Karpas-422 (cell line): ENCODE measurements at regions not wholly inside any gene's neighbourhood (a gene's known extent, or its start where the extent isn't known, plus 50 kb on each side); places are given as distances from the start of the nearest gene placed in this dataset.

Experiments used
- DNase-seq: peaks from one replicate; pipeline ENCODE4 v3.0.0-alpha.2; 2015
- H2AFZ ChIP-seq: fragments of 200-600 bp; sonication (generic); 2 replicates; pipeline ENCODE4 v1.6.1; 2014; ENCODE audit warnings: antibody characterized with exemption, low read length, mixed read lengths
- H3K27ac ChIP-seq: fragments of 200-600 bp; sonication (generic); 2 replicates; pipeline ENCODE4 v1.5.1; 2014; ENCODE audit warnings: mild to moderate bottlenecking, low read length, moderate library complexity
- H3K27me3 ChIP-seq: fragments of 200-600 bp; sonication (generic); 2 replicates; pipeline ENCODE4 v1.6.1; 2014; ENCODE audit warnings: low read length, mixed read lengths
- H3K36me3 ChIP-seq: fragments of 200-600 bp; sonication (generic); 2 replicates; pipeline ENCODE4 v1.6.1; 2014; ENCODE audit warnings: low read length, mixed read lengths; ENCODE audit not compliant: insufficient read depth
- H3K4me1 ChIP-seq: fragments of 200-600 bp; sonication (generic); 2 replicates; pipeline ENCODE4 v1.6.1; 2014; ENCODE audit warnings: mild to moderate bottlenecking, low read length, mixed read lengths
- H3K4me2 ChIP-seq: fragments of 200-600 bp; sonication (generic); 2 replicates; pipeline ENCODE4 v1.6.1; 2014; ENCODE audit warnings: low read length, low read depth, mild to moderate bottlenecking; ENCODE audit not compliant: poor library complexity, severe bottlenecking
- H3K4me3 ChIP-seq: fragments of 200-600 bp; sonication (generic); 2 replicates; pipeline ENCODE4 v1.5.1; 2014; ENCODE audit warnings: mild to moderate bottlenecking, antibody characterized with exemption, low read length, mixed read lengths
- H3K79me2 ChIP-seq: fragments of 200-600 bp; sonication (generic); 2 replicates; pipeline ENCODE4 v1.6.1; 2014; ENCODE audit warnings: mild to moderate bottlenecking, low read length, mixed read lengths
- H3K9ac ChIP-seq: fragments of 200-600 bp; sonication (generic); 2 replicates; pipeline ENCODE4 v1.6.0; 2014; ENCODE audit warnings: low read length
- H3K9me2 ChIP-seq: fragments of 200-600 bp; sonication (generic), shearing (Covaris generic); replicated peaks from 2 replicates; pipeline ENCODE4 v1.6.0; 2014; ENCODE audit warnings: mild to moderate bottlenecking, low read length, moderate library complexity; ENCODE audit not compliant: insufficient read depth
- H3K9me3 ChIP-seq: fragments of 300-700, 200-600 bp; sonication (generic); 2 replicates; pipeline ENCODE4 v1.6.1; 2014; ENCODE audit warnings: low read length, mixed read lengths
- H4K20me1 ChIP-seq: fragments of 200-600 bp; sonication (generic); 2 replicates; pipeline ENCODE4 v1.6.1; 2014; ENCODE audit warnings: mild to moderate bottlenecking, antibody characterized with exemption, low read length, low read depth; ENCODE audit not compliant: insufficient read depth

DNA sequence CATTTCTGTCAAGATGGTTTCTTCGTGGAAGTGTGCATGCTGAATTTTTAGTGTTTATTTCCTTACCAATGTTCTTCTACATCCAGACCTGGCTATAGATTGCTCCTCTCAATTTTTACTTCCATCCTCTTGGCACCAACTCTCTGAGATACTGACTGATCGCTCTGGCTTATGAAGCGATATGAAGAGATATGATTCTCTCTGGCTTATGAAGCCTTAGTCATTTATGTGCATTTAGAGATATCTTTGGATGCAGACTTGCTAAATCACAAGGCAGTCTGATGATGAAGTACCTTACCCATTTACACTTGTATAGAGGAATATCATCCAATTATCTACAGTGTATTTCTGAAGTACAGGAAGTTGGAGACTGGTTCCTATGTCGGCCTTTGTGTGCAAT is 295.4 kb upstream of the STXBP5 start:
- Histone ChIP-seq H4K20me1 (no peaks in the 10 kb centered on the region), H2AFZ (no peak overlapping the region), H3K4me2 (no peak overlapping the region), H3K9me3 (no peaks in the 10 kb centered on the region), H3K4me3 (no peak overlapping the region), H3K27ac (no peak overlapping the region), H3K27me3 (no peaks in the 10 kb centered on the region), H3K4me1 (no peaks in the 10 kb centered on the region), H3K9me2 (no peaks in the 10 kb centered on the region), H3K36me3 (no peaks in the 10 kb centered on the region), H3K79me2 (no peaks in the 10 kb centered on the region), H3K9ac (no peak overlapping the region)
- no peak for DNase-seq

DNA sequence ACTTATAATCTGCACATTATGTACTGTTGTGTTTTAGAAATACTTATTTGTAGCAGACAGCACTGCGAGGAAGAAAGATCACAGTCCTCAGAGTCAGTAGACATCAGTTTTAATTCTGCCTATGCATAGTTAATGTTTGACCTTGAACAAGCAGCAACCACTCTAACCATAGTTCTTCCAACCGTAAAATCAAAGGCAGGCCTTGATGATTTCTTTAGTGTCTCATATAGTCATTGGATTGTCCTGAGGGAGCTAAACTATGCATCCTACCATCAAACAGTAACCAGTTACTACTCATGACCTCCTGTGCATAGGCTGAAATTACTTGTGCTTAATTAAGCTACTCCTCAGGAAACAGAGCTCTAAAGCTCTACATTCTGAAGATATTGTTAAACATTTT is 294.8 kb upstream of the STXBP5 start:
- H3K9me3 ChIP-seq, result no peaks in the 10 kb centered on the region
- no peak overlapping the region for H3K4me3 ChIP-seq
- no peak for DNase-seq
- H3K36me3 ChIP-seq, result no peaks in the 10 kb centered on the region
- no peaks in the 10 kb centered on the region for H4K20me1 ChIP-seq
- H2AFZ ChIP-seq, result no peak overlapping the region
- H3K9me2 ChIP-seq, result no peaks in the 10 kb centered on the region
- H3K9ac ChIP-seq, result no peak overlapping the region
- no peak overlapping the region for H3K27ac ChIP-seq
- H3K4me1 ChIP-seq, result no peaks in the 10 kb centered on the region
- H3K79me2 ChIP-seq, result no peaks in the 10 kb centered on the region
- no peak overlapping the region for H3K4me2 ChIP-seq
- no peaks in the 10 kb centered on the region for H3K27me3 ChIP-seq

DNA sequence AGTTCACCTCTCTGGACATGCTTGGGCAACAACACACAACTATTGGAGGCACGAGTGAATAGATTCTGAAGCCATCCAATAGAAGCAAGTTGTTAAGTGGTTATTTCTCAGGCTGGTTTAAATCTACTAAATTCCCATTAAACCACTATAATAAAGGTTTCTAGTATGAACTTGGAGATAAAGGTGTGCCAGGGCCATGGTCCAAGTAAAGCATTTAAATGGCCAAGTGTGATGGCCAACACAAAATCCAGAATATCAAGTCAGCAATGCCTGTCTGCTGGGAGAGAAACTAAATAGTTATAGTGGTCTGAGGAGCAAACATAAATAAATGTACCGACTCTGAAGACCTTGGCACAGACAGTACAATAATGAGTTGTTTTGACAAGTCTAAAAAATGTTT is 294.3 kb upstream of the STXBP5 start:
- Histone ChIP-seq H2AFZ (no peak overlapping the region), H3K36me3 (no peaks in the 10 kb centered on the region), H3K9me2 (no peaks in the 10 kb centered on the region), H3K27me3 (no peaks in the 10 kb centered on the region), H3K9ac (no peak overlapping the region), H3K79me2 (no peaks in the 10 kb centered on the region), H3K4me2 (no peak overlapping the region), H3K27ac (no peak overlapping the region), H3K4me1 (no peaks in the 10 kb centered on the region), H3K9me3 (no peaks in the 10 kb centered on the region), H4K20me1 (no peaks in the 10 kb centered on the region), H3K4me3 (no peak overlapping the region)
- DNase-seq, result no peak

DNA sequence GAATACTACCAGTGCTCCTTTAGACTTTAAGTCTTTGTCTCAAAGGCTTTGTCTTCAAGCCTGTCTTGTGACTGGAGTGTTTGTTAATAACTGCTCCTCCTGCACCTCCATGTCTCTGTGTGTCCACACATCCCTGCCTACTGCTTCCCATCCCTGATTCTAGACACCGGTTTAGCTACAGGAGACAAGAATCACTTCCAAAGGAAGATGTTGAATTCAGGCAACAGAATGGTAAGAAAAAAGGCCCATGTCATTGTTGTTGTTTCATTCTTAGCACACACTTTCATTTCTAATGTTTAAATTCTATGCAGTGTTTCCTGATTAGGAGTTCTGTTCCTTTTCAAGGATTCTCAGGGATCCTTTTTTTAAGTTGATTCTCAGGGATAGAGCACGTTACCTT is 293.6 kb upstream of the STXBP5 start:
- Histone ChIP-seq H3K9me2 (no peaks in the 10 kb centered on the region), H3K4me3 (no peak overlapping the region), H4K20me1 (no peaks in the 10 kb centered on the region), H3K79me2 (no peaks in the 10 kb centered on the region), H3K27ac (no peak overlapping the region), H3K4me2 (no peak overlapping the region), H3K4me1 (no peaks in the 10 kb centered on the region), H3K36me3 (no peaks in the 10 kb centered on the region), H3K9ac (no peak overlapping the region), H3K27me3 (no peaks in the 10 kb centered on the region), H2AFZ (no peak overlapping the region), H3K9me3 (no peaks in the 10 kb centered on the region)
- no peak for DNase-seq

DNA sequence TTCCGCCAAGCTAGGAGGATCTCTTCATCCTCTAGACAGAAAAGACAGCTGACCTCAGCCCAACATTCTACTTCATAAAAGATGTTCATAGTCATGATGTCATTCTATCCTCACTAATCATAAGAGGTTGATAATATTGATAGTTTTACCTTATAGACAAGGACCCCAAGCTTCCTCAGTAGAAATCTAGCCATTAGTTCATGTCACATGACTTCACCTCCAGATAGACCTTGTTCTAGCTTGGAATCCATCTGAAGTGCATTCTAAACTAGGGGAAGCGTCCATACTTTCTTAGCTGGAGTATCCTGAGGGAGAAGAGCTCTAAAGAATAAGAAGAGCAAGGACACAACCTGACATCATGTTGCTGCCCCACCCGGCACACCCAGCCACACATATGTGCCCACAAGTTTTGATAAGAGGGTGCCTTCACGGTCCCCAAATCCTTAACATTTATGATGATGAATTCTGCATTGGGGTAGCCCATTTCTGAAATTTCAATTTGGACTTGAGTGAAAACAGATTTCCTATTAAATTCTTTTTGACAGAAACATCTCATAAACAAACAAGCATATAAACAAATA is 292.5 kb upstream of the STXBP5 start:
- no peaks in the 10 kb centered on the region for H3K79me2 ChIP-seq
- H4K20me1 ChIP-seq, result no peaks in the 10 kb centered on the region
- H3K9ac ChIP-seq, result no peak overlapping the region
- H3K36me3 ChIP-seq, result no peaks in the 10 kb centered on the region
- no peak for DNase-seq
- H3K4me2 ChIP-seq, result no peak overlapping the region
- no peaks in the 10 kb centered on the region for H3K9me3 ChIP-seq
- H2AFZ ChIP-seq, result no peak overlapping the region
- H3K9me2 ChIP-seq, result no peaks in the 10 kb centered on the region
- H3K27ac ChIP-seq, result no peak overlapping the region
- H3K4me1 ChIP-seq, result no peaks in the 10 kb centered on the region
- no peaks in the 10 kb centered on the region for H3K27me3 ChIP-seq
- no peak overlapping the region for H3K4me3 ChIP-seq

DNA sequence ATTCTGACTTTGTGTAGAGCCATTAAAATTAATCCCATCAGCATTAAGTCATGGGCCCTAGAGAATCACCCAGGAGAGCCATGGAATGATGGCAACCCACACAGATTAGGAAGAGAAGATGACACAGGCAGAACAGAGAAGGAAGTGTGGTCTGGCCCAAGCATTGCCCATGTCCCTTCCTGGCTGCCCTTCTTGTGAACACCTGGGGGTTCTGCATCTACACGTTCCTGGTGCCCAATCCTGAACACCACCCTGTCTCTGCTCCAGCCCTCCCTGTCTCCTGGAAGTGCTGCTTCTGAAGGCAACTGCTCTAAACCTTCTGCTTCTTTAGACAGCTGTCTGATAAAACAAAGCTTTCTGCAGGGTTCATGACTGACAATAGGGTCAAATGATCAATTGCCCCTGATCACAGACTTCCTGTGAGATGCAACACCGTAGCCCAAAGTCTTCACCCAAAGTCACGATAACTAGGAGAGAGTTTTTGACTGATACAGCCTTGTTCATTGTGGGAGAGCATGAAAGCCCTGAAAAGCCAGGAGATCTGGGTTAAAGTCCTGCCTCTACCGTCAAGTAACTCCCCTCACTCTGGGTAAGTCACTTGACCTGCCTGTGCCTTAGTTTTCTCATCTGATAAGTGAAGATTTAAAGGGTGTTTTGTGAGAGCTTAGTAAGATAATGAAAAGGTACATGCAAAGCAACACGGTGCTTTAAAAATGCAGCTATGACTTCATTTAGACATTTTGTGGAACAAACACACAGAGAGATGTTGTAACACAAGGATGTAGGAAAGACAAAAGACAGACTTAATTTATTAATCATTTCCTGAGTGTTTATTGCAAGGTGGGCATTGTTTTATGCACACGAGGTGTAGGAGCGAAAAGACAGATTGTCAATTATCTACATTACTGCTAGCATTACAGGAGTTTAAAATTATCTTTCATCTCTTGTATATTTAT is 291.2 kb upstream of the STXBP5 start:
- Histone ChIP-seq H3K79me2 (no peaks in the 10 kb centered on the region), H3K27me3 (no peaks in the 10 kb centered on the region), H4K20me1 (no peaks in the 10 kb centered on the region), H3K4me1 (no peaks in the 10 kb centered on the region), H3K4me3 (no peak overlapping the region), H2AFZ (no peak overlapping the region), H3K9ac (no peak overlapping the region), H3K9me3 (no peaks in the 10 kb centered on the region), H3K27ac (no peak overlapping the region), H3K4me2 (no peak overlapping the region), H3K9me2 (no peaks in the 10 kb centered on the region), H3K36me3 (no peaks in the 10 kb centered on the region)
- no peak for DNase-seq

DNA sequence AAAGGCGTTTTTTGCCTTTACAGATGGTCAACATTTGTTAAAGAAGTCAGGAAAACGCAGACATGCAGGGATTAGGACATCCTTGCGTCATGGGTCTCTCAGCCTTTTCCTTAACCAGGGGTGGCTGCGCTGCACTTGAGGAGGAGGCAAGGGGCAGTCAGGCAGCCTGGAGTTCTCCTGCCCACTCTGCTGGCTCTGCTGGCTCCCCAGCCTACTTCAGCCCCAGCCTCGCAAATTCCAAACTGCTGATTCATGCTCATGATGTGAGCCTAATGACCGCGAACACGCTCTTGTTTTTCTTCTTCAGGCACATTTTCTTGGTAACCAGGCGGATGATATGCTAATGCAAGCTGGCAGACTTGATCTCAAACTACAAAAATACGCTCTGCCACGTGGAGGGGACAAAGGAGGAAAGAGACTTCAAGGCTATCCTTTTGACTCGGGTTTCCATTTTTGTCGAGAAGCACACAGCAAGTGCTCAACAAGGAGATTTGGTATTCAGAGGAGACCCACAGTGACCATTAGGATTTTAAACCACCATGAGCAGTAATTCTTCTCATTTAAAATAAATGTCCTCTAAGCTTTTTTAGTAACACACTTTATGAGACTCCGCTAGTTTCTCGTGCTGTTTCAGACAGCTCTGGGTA is 290.3 kb upstream of the STXBP5 start:
- no peaks in the 10 kb centered on the region for H3K9me3 ChIP-seq
- H3K36me3 ChIP-seq, result no peaks in the 10 kb centered on the region
- no peak overlapping the region for H3K4me2 ChIP-seq
- H3K27ac ChIP-seq, result no peak overlapping the region
- no peaks in the 10 kb centered on the region for H3K27me3 ChIP-seq
- no peaks in the 10 kb centered on the region for H4K20me1 ChIP-seq
- no peaks in the 10 kb centered on the region for H3K79me2 ChIP-seq
- no peak overlapping the region for H3K9ac ChIP-seq
- H3K4me1 ChIP-seq, result no peaks in the 10 kb centered on the region
- no peak overlapping the region for H2AFZ ChIP-seq
- no peak for DNase-seq
- no peaks in the 10 kb centered on the region for H3K9me2 ChIP-seq
- H3K4me3 ChIP-seq, result no peak overlapping the region
